ENCODE measurements at regions not wholly inside any gene's neighbourhood (a gene's known extent, or its start where the extent isn't known, plus 50 kb on each side); places are given as distances from the start of the nearest gene placed in this dataset.

GRCh38 chr2:125445495-125445894 lies 1210.5 kb upstream of the GYPC start:
- no peaks in the 10 kb centered on the region for H3K36me3 ChIP-seq (ENCODE audit: insufficient read depth, low read depth, low read length)
- H3K4me3 ChIP-seq (ENCODE audit: low read length), result no peak overlapping the region
- H3K27ac ChIP-seq (ENCODE audit: low read length), result no peak overlapping the region
- H3K4me1 ChIP-seq (ENCODE audit: insufficient read depth, low read length), result no peaks in the 10 kb centered on the region
- no peaks in the 10 kb centered on the region for H3K27me3 ChIP-seq (ENCODE audit: insufficient read depth, low read length)
- H3K9me3 ChIP-seq (ENCODE audit: insufficient read depth, low read depth, low read length), result no peaks in the 10 kb centered on the region
- no peak overlapping the region for H3K9ac ChIP-seq (ENCODE audit: low read depth, low read length)

- no peaks in the 10 kb centered on the region for H3K4me1 ChIP-seq (ENCODE audit: insufficient read depth, low read length)
- H3K9ac ChIP-seq (ENCODE audit: low read depth, low read length), result no peak overlapping the region
- H3K27ac ChIP-seq (ENCODE audit: low read length), result no peak overlapping the region
- no peaks in the 10 kb centered on the region for H3K27me3 ChIP-seq (ENCODE audit: insufficient read depth, low read length)
- no peaks in the 10 kb centered on the region for H3K36me3 ChIP-seq (ENCODE audit: insufficient read depth, low read depth, low read length)
- H3K9me3 ChIP-seq (ENCODE audit: insufficient read depth, low read depth, low read length), result peaks cover 3% of the 10 kb centered on the region; the same call in 1 of the 2 replicates
- no peak overlapping the region for H3K4me3 ChIP-seq (ENCODE audit: low read length)
Observed at GRCh38 chr2:125450092-125450491, 1205.9 kb upstream of the GYPC start.

DNA sequence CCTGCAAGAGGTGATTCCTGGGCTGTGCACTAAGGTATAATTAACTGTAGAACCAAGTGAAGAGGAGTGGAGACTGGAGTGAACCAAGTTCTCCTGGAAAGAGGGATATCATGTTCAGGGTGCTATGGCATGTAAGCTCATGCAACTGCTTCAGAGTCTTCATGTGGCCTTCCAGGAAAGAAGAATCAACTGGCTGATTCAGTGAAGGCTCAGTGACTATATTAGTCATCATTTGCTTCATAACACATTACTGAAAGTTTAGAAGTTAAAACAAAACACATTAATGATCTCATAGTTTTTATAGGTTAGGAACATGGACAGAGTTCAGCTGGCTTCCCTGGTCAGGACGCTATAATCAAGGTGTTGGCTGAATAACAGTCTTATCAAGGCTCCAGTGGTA lies 1200.8 kb upstream of the GYPC start:
- Histone ChIP-seq H3K4me1 (ENCODE audit: insufficient read depth, low read length) (no peaks in the 10 kb centered on the region), H3K36me3 (ENCODE audit: insufficient read depth, low read depth, low read length) (no peaks in the 10 kb centered on the region), H3K9me3 (ENCODE audit: insufficient read depth, low read depth, low read length) (peaks cover 3% of the 10 kb centered on the region; the same call in 1 of the 2 replicates)

GRCh38 chr2:125456693-125457363 lies 1199.1 kb upstream of the GYPC start:
- no peak overlapping the region for H3K4me3 ChIP-seq (ENCODE audit: low read length)
- no peak overlapping the region for H3K27ac ChIP-seq (ENCODE audit: low read length)
- H3K36me3 ChIP-seq (ENCODE audit: insufficient read depth, low read depth, low read length), result no peaks in the 10 kb centered on the region
- no peaks in the 10 kb centered on the region for H3K27me3 ChIP-seq (ENCODE audit: insufficient read depth, low read length)
- H3K4me1 ChIP-seq (ENCODE audit: insufficient read depth, low read length), result no peaks in the 10 kb centered on the region
- H3K9ac ChIP-seq (ENCODE audit: low read depth, low read length), result no peak overlapping the region
- H3K9me3 ChIP-seq (ENCODE audit: insufficient read depth, low read depth, low read length), result no peaks in the 10 kb centered on the region

More for the DNA sequence above, 1200.8 kb upstream of the GYPC start:
- Histone ChIP-seq H3K4me3 (ENCODE audit: low read length) (no peak overlapping the region), H3K27ac (ENCODE audit: low read length) (no peak overlapping the region), H3K9ac (ENCODE audit: low read depth, low read length) (no peak overlapping the region), H3K27me3 (ENCODE audit: insufficient read depth, low read length) (no peaks in the 10 kb centered on the region)

- no peaks in the 10 kb centered on the region for H3K36me3 ChIP-seq (ENCODE audit: insufficient read depth, low read depth, low read length)
Observed at GRCh38 chr2:125471963-125472362, 1184.0 kb upstream of the GYPC start.

GRCh38 chr2:125479143-125479636 lies 1176.8 kb upstream of the GYPC start:
- Histone ChIP-seq H3K4me1 (ENCODE audit: insufficient read depth, low read length) (no peaks in the 10 kb centered on the region), H3K9me3 (ENCODE audit: insufficient read depth, low read depth, low read length) (peaks cover 8% of the 10 kb centered on the region; the same call in 1 of the 2 replicates)

More at GRCh38 chr2:125471963-125472362, 1184.0 kb upstream of the GYPC start:
- H3K9ac ChIP-seq (ENCODE audit: low read depth, low read length), result no peak overlapping the region
- H3K27ac ChIP-seq (ENCODE audit: low read length), result no peak overlapping the region
- H3K4me1 ChIP-seq (ENCODE audit: insufficient read depth, low read length), result no peaks in the 10 kb centered on the region
- H3K4me3 ChIP-seq (ENCODE audit: low read length), result no peak overlapping the region
- no peaks in the 10 kb centered on the region for H3K27me3 ChIP-seq (ENCODE audit: insufficient read depth, low read length)
- H3K9me3 ChIP-seq (ENCODE audit: insufficient read depth, low read depth, low read length), result no peaks in the 10 kb centered on the region

DNA sequence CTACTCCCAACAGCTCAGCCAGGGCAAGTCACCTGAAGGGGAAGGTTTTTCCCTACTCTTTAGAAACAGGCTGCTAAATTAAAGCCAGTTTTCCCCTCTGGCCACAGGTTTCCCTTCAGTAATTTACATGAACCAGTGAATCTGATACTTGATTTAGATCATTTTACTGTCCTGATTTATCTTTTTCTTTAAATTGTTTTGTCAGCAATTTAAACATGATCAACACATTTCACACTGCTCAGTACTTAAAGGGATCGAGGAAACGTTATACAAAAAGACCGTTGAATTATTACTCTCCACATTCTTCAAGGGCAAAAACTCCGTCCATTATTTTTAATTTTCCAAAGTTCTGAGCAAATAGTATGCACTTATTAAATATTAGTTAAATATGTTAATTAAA lies 1165.7 kb upstream of the GYPC start:
- H3K4me1 ChIP-seq (ENCODE audit: insufficient read depth, low read length), result no peaks in the 10 kb centered on the region
- H3K27me3 ChIP-seq (ENCODE audit: insufficient read depth, low read length), result no peaks in the 10 kb centered on the region

More at GRCh38 chr2:125479143-125479636, 1176.8 kb upstream of the GYPC start:
- no peak overlapping the region for H3K9ac ChIP-seq (ENCODE audit: low read depth, low read length)
- no peak overlapping the region for H3K4me3 ChIP-seq (ENCODE audit: low read length)
- H3K27ac ChIP-seq (ENCODE audit: low read length), result no peak overlapping the region
- no peaks in the 10 kb centered on the region for H3K36me3 ChIP-seq (ENCODE audit: insufficient read depth, low read depth, low read length)
- H3K27me3 ChIP-seq (ENCODE audit: insufficient read depth, low read length), result no peaks in the 10 kb centered on the region

DNA sequence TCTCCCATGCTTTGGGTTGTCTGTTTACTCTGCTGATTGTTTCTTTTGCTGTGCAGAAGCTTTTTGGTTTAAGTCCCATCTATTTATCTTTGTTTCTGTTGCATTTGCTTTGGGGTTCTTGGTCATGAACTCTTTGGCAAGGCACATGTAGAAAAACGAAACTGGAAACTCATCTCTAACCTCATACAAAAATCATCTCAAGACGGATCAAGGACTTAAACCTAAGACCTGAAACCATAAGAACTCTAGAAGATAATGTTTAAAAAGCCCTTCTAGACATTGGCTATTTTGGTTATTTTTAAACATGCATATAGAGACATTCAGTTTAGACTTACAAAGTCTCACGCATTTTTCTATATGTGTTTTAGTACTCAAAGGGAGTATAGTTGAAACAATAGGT lies 1164.3 kb upstream of the GYPC start:
- no peak overlapping the region for H3K9ac ChIP-seq (ENCODE audit: low read depth, low read length)

More for the DNA sequence above, 1165.7 kb upstream of the GYPC start:
- Histone ChIP-seq H3K4me3 (ENCODE audit: low read length) (no peak overlapping the region), H3K27ac (ENCODE audit: low read length) (no peak overlapping the region), H3K9me3 (ENCODE audit: insufficient read depth, low read depth, low read length) (no peaks in the 10 kb centered on the region), H3K36me3 (ENCODE audit: insufficient read depth, low read depth, low read length) (no peaks in the 10 kb centered on the region), H3K9ac (ENCODE audit: low read depth, low read length) (no peak overlapping the region)

GRCh38 chr2:125512313-125512712 lies 1143.6 kb upstream of the GYPC start:
- no peak overlapping the region for H3K9ac ChIP-seq (ENCODE audit: low read depth, low read length)
- no peaks in the 10 kb centered on the region for H3K9me3 ChIP-seq (ENCODE audit: insufficient read depth, low read depth, low read length)
- 0 out of 2 replicates have a peak, but pooled peaks cover 4% of the 10 kb centered on the region for H3K27me3 ChIP-seq (ENCODE audit: insufficient read depth, low read length)
- H3K36me3 ChIP-seq (ENCODE audit: insufficient read depth, low read depth, low read length), result no peaks in the 10 kb centered on the region
- H3K4me3 ChIP-seq (ENCODE audit: low read length), result no peak overlapping the region
- no peak overlapping the region for H3K27ac ChIP-seq (ENCODE audit: low read length)
- H3K4me1 ChIP-seq (ENCODE audit: insufficient read depth, low read length), result peaks cover 15% of the 10 kb centered on the region

More for the DNA sequence above, 1164.3 kb upstream of the GYPC start:
- Histone ChIP-seq H3K4me3 (ENCODE audit: low read length) (no peak overlapping the region), H3K9me3 (ENCODE audit: insufficient read depth, low read depth, low read length) (no peaks in the 10 kb centered on the region), H3K27me3 (ENCODE audit: insufficient read depth, low read length) (no peaks in the 10 kb centered on the region), H3K36me3 (ENCODE audit: insufficient read depth, low read depth, low read length) (no peaks in the 10 kb centered on the region), H3K4me1 (ENCODE audit: insufficient read depth, low read length) (no peaks in the 10 kb centered on the region), H3K27ac (ENCODE audit: low read length) (no peak overlapping the region)

DNA sequence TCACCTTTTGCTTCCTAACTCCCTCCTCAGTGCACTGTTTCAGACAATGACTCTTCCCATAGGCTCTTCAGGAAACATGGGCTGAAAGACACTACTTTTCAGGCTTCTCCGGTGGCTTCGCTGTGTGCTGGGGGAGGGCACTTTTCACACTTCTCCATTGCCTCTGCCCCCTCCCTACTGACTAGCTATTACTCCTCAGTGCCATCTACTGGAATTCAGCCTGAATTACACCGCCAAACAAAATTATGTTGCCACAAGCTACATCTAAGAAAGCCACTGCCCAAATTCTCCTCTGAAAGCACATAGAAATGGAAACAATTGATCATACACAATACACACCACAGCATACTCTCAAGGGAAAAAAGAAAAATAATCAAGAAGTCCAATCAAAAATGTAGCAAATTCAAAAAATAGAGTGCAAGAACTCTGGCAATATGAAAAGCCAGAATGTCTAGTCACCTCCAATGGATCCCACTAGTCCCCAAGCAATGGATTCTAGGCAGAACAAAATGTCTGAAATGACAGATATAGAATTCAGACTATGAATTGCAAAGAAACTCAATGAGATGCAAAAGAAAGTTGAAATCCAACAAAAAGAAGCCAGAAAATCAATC lies 1139.4 kb upstream of the GYPC start:
- Histone ChIP-seq H3K4me1 (ENCODE audit: insufficient read depth, low read length) (peaks cover 8% of the 10 kb centered on the region), H3K4me3 (ENCODE audit: low read length) (no peak overlapping the region), H3K36me3 (ENCODE audit: insufficient read depth, low read depth, low read length) (no peaks in the 10 kb centered on the region), H3K27ac (ENCODE audit: low read length) (no peak overlapping the region), H3K9me3 (ENCODE audit: insufficient read depth, low read depth, low read length) (no peaks in the 10 kb centered on the region), H3K27me3 (ENCODE audit: insufficient read depth, low read length) (0 out of 2 replicates have a peak, but pooled peaks cover 4% of the 10 kb centered on the region), H3K9ac (ENCODE audit: low read depth, low read length) (no peak overlapping the region)

DNA sequence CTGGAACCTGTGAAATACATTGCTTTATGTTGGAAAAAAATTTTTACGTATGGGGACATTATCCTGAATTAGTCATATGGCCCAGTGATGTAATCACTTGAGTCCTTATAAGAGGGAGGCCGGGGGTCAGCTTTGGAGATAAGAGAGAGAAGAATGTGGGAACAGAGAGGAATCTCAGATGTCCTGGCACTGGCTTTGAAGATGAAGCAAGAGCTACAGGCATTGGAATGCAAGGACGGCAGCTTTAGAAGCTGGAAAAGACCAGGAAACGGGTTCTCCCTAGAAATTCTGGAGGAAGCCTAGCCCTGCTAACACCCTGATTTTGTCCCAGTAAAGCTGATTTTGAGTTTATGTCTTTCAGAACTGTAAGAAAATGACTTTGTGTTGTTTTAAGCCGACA lies 1129.9 kb upstream of the GYPC start:
- peaks cover 8% of the 10 kb centered on the region for H3K4me1 ChIP-seq (ENCODE audit: insufficient read depth, low read length)
- H3K9me3 ChIP-seq (ENCODE audit: insufficient read depth, low read depth, low read length), result no peaks in the 10 kb centered on the region
- H3K9ac ChIP-seq (ENCODE audit: low read depth, low read length), result no peak overlapping the region
- no peak overlapping the region for H3K4me3 ChIP-seq (ENCODE audit: low read length)
- H3K36me3 ChIP-seq (ENCODE audit: insufficient read depth, low read depth, low read length), result no peaks in the 10 kb centered on the region
- H3K27ac ChIP-seq (ENCODE audit: low read length), result no peak overlapping the region
- no peaks in the 10 kb centered on the region for H3K27me3 ChIP-seq (ENCODE audit: insufficient read depth, low read length)

- no peaks in the 10 kb centered on the region for H3K36me3 ChIP-seq (ENCODE audit: insufficient read depth, low read depth, low read length)
- no peaks in the 10 kb centered on the region for H3K4me1 ChIP-seq (ENCODE audit: insufficient read depth, low read length)
- no peaks in the 10 kb centered on the region for H3K9me3 ChIP-seq (ENCODE audit: insufficient read depth, low read depth, low read length)
- H3K27me3 ChIP-seq (ENCODE audit: insufficient read depth, low read length), result no peaks in the 10 kb centered on the region
- no peak overlapping the region for H3K9ac ChIP-seq (ENCODE audit: low read depth, low read length)
- H3K27ac ChIP-seq (ENCODE audit: low read length), result no peak overlapping the region
- H3K4me3 ChIP-seq (ENCODE audit: low read length), result no peak overlapping the region
Observed at GRCh38 chr2:125535089-125535488, 1120.9 kb upstream of the GYPC start.

Measured in iPS-20b (cell line).